ENCODE measurements at regions not wholly inside any gene's neighbourhood (a gene's known extent, or its start where the extent isn't known, plus 50 kb on each side); places are given as distances from the start of the nearest gene placed in this dataset.

DNA sequence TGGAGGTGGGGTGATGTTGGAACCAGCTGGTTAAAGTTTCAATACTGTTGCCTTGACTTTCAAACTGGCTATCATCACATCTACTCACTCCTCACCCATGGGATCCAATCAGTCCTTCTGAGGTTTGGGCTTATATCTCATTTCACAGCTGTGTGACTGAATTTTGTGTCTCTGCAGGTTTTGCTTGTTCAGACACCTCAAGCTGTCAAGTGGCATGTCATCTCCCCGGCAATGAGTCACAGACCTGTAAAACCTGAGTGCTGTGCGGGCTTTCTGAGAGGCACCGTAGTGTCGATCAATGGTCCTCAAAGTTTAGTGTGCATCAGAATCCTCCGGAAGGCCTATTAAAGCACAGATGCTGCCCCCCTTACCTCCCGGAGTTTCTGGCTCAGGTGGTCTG is 86.4 kb upstream of the RORA start:
- H3K4me3 ChIP-seq = no peak overlapping the region
- whole genome bisulfite sequencing, 2 donors (ENCODE audit: low coverage in 1 of 2) = 99% methylated on average over 6 of the region's 6 CpGs; no CpG with 5 or more reads in 1 of the 2 donors
- no peak for DNase-seq
- intact Hi-C loops (cut with DNase I; ENCODE audit: low total_unique reads) (loop anchor here (10.0 kb wide), 1 partner anchor 301 kb away; no protein-coding TSS in a partner anchor), in situ Hi-C loops (cut with MboI; ENCODE audit: low pct_ligation_motif_present in 1 of 4, low pct_unique_long_range_greater_than_20kb in 1 of 4, low sequenced_read_pairs in 3 of 4) (no loop called here)
- no peaks in the 10 kb centered on the region for H3K4me1 ChIP-seq
- TF ChIP-seq EP300 (IDR thresholded peaks at IDR 0.05; ENCODE audit: low read depth) (no peak), POLR2AphosphoS5 (IDR thresholded peaks at IDR 0.05) (no peak), POLR2A (IDR thresholded peaks at IDR 0.05) (no peak)
- TF ChIP-seq, protein P1, sequence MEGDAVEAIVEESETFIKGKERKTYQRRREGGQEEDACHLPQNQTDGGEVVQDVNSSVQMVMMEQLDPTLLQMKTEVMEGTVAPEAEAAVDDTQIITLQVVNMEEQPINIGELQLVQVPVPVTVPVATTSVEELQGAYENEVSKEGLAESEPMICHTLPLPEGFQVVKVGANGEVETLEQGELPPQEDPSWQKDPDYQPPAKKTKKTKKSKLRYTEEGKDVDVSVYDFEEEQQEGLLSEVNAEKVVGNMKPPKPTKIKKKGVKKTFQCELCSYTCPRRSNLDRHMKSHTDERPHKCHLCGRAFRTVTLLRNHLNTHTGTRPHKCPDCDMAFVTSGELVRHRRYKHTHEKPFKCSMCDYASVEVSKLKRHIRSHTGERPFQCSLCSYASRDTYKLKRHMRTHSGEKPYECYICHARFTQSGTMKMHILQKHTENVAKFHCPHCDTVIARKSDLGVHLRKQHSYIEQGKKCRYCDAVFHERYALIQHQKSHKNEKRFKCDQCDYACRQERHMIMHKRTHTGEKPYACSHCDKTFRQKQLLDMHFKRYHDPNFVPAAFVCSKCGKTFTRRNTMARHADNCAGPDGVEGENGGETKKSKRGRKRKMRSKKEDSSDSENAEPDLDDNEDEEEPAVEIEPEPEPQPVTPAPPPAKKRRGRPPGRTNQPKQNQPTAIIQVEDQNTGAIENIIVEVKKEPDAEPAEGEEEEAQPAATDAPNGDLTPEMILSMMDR (IDR thresholded peaks at IDR 0.05) = no peak
- H3K27ac ChIP-seq = no peak overlapping the region
- H3K27me3 ChIP-seq = no peaks in the 10 kb centered on the region
- no peaks in the 10 kb centered on the region for H3K36me3 ChIP-seq
- H3K9me3 ChIP-seq = no peaks in the 10 kb centered on the region

DNA sequence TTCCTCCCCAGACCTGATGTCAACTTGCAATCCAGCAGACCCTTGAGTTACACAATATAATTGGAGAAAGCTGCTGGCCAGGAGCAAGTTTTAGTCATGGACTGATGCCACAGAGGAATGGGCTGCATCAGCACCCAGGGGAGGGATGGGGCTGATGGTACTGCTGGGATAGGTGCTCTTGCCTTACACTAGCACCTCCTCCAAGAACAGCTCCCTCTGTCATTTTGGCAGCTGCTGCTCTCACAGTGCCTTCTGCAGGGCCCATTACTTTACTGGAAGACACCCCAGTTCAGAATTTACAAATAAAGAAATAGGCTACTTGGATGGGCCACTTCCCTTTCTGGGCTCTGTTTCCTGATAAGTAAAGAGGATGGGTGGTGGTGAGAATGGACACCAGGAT is 85.3 kb upstream of the RORA start:
- TF ChIP-seq, protein P1 (IDR thresholded peaks at IDR 0.05) = no peak
- TF ChIP-seq EP300 (IDR thresholded peaks at IDR 0.05; ENCODE audit: low read depth) (no peak), POLR2AphosphoS5 (IDR thresholded peaks at IDR 0.05) (no peak), POLR2A (IDR thresholded peaks at IDR 0.05) (no peak)
- in situ Hi-C loops (cut with MboI; ENCODE audit: low pct_ligation_motif_present in 1 of 4, low pct_unique_long_range_greater_than_20kb in 1 of 4, low sequenced_read_pairs in 3 of 4) = no loop called here
- Histone ChIP-seq H3K27ac (no peak overlapping the region), H3K9me3 (no peaks in the 10 kb centered on the region), H3K27me3 (no peaks in the 10 kb centered on the region), H3K4me1 (no peaks in the 10 kb centered on the region), H3K4me3 (no peak overlapping the region), H3K36me3 (no peaks in the 10 kb centered on the region)
- intact Hi-C loops (cut with DNase I; ENCODE audit: low total_unique reads) = loop anchor here (10.0 kb wide), 1 partner anchor 300 kb away; no protein-coding TSS in a partner anchor
- no peak for DNase-seq

DNA sequence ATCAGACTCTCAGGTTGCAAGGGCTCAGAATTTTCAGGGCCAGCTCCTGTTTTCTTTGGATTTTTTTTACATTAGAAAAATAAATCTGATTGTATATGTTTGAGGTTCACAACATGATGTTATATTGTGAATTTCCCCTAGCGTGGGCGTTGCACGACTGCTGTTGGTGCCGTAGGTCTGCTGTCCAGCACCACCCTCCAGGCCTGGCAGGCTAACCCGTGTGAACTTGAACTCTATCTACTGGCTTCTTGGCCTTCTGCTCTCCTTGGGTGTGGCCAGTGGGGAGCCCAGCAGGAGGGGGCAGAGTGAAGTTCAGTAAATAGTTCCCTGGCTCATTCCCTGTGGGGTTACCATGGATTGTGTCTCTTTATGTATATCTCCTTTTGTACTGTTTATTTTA is 80.5 kb upstream of the RORA start:
- Histone ChIP-seq H3K27me3 (no peaks in the 10 kb centered on the region), H3K9me3 (no peaks in the 10 kb centered on the region), H3K4me3 (no peak overlapping the region), H3K4me1 (no peaks in the 10 kb centered on the region), H3K36me3 (no peaks in the 10 kb centered on the region), H3K27ac (no peak overlapping the region)
- in situ Hi-C loops (cut with MboI; ENCODE audit: low pct_ligation_motif_present in 1 of 4, low pct_unique_long_range_greater_than_20kb in 1 of 4, low sequenced_read_pairs in 3 of 4) = no loop called here
- TF ChIP-seq POLR2A (IDR thresholded peaks at IDR 0.05) = no peak
- no peak for TF ChIP-seq EP300 (IDR thresholded peaks at IDR 0.05; ENCODE audit: low read depth)
- TF ChIP-seq, protein P1 (IDR thresholded peaks at IDR 0.05) = no peak
- TF ChIP-seq POLR2AphosphoS5 (IDR thresholded peaks at IDR 0.05) = no peak
- intact Hi-C loops (cut with DNase I; ENCODE audit: low total_unique reads) = loop anchor here (10.0 kb wide), 1 partner anchor 295 kb away; no protein-coding TSS in a partner anchor
- 86 to 100% methylated on average over 1 to 5 of the region's 5 CpGs for WGBS, 2 donors (ENCODE audit: low coverage in 1 of 2)
- no peak for DNase-seq

DNA sequence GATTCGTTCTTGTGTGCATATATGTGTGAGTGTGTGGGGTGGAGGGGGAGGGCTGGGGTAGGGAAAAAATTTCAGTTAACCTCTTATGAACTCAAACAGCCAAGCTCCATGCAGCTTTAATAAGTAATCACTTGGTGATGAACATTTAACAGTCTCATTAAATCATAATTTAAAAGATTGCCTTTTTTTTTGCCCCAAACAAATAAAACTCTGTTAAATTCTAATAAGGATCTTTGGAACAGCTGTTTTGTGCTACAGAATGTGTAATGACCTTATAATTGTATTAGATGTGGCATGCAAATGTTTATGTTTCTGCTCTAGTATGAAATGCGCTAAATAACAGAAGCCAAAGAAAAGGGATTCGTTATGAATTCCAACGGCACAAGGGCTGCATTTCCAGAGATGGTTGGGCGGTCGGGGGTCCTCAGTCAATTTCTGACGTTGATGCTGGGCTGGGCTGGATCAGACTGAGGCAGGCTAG is 80.0 kb upstream of the RORA start:
- Histone ChIP-seq H3K36me3 (no peaks in the 10 kb centered on the region), H3K27ac (no peak overlapping the region), H3K9me3 (no peaks in the 10 kb centered on the region), H3K4me3 (no peak overlapping the region), H3K4me1 (no peaks in the 10 kb centered on the region), H3K27me3 (no peaks in the 10 kb centered on the region)
- in situ Hi-C loops (cut with MboI; ENCODE audit: low pct_ligation_motif_present in 1 of 4, low pct_unique_long_range_greater_than_20kb in 1 of 4, low sequenced_read_pairs in 3 of 4) = no loop called here
- intact Hi-C loops (cut with DNase I; ENCODE audit: low total_unique reads) = no loop called here
- WGBS, 2 donors (ENCODE audit: low coverage in 1 of 2) = 54 to 95% methylated on average over 3 to 7 of the region's 7 CpGs
- TF ChIP-seq POLR2A (IDR thresholded peaks at IDR 0.05) = no peak
- TF ChIP-seq EP300 (IDR thresholded peaks at IDR 0.05; ENCODE audit: low read depth) = no peak
- TF ChIP-seq, protein P1 (IDR thresholded peaks at IDR 0.05) = no peak
- TF ChIP-seq POLR2AphosphoS5 (IDR thresholded peaks at IDR 0.05) = no peak
- DNase-seq = no peak
